ENCODE measurements at regions not wholly inside any gene's neighbourhood (a gene's known extent, or its start where the extent isn't known, plus 50 kb on each side); places are given as distances from the start of the nearest gene placed in this dataset.

GRCh38 chr1:220954321-220955075 lies 75.3 kb downstream of the HLX start:
- CTCF ChIA-PET: interaction anchor here (1.0 to 1.2 kb wide), 2 partner anchors 9 to 249 kb away, joined by 3 to 4 read pairs; no protein-coding TSS in a partner anchor
- TF ChIP-seq CTCF (IDR thresholded peaks at IDR 0.05; ENCODE audit: insufficient read depth, low read depth, low read length): no peak
- no peak for DNase-seq (ENCODE audit: low read depth)
- Histone ChIP-seq H3K36me3 (ENCODE audit: control insufficient read depth, insufficient read depth, low read length) (no peaks in the 10 kb centered on the region), H3K4me3 (ENCODE audit: low read depth, low read length) (no peak overlapping the region), H3K27me3 (ENCODE audit: control insufficient read depth, insufficient read depth, low read length) (no peaks in the 10 kb centered on the region)
- POLR2A ChIA-PET: no interaction called here

- no peak for DNase-seq (ENCODE audit: low read depth)
- H3K36me3 ChIP-seq (ENCODE audit: control insufficient read depth, insufficient read depth, low read length): no peaks in the 10 kb centered on the region
- ChIA-PET POLR2A (no interaction called here), CTCF (no interaction called here)
- no peak for TF ChIP-seq CTCF (IDR thresholded peaks at IDR 0.05; ENCODE audit: insufficient read depth, low read depth, low read length)
- H3K27me3 ChIP-seq (ENCODE audit: control insufficient read depth, insufficient read depth, low read length): no peaks in the 10 kb centered on the region
- no peak overlapping the region for H3K4me3 ChIP-seq (ENCODE audit: low read depth, low read length)
Observed at GRCh38 chr1:220955116-220955515, 75.9 kb downstream of the HLX start.

- ChIA-PET POLR2A (interaction anchor here (0.6 kb wide), 1 partner anchor 141 kb away, joined by 3 read pairs; no protein-coding TSS in a partner anchor), CTCF (interaction anchor here (0.7 kb wide), 1 partner anchor 92 kb away, joined by 4 read pairs; no protein-coding TSS in a partner anchor)
- H3K36me3 ChIP-seq (ENCODE audit: control insufficient read depth, insufficient read depth, low read length): no peaks in the 10 kb centered on the region
- TF ChIP-seq CTCF (IDR thresholded peaks at IDR 0.05; ENCODE audit: insufficient read depth, low read depth, low read length): no peak
- H3K27me3 ChIP-seq (ENCODE audit: control insufficient read depth, insufficient read depth, low read length): no peaks in the 10 kb centered on the region
- peak; percentile 74 for DNase-seq (ENCODE audit: low read depth)
- no peak overlapping the region for H3K4me3 ChIP-seq (ENCODE audit: low read depth, low read length)
Observed at GRCh38 chr1:220956501-220957232, 77.4 kb downstream of the HLX start.

GRCh38 chr1:220957233-220957605 lies 78.0 kb downstream of the HLX start:
- DNase-seq (ENCODE audit: low read depth): peak; percentile 98
- Histone ChIP-seq H3K4me3 (ENCODE audit: low read depth, low read length) (no peak overlapping the region), H3K27me3 (ENCODE audit: control insufficient read depth, insufficient read depth, low read length) (no peaks in the 10 kb centered on the region), H3K36me3 (ENCODE audit: control insufficient read depth, insufficient read depth, low read length) (no peaks in the 10 kb centered on the region)
- POLR2A ChIA-PET: interaction anchor here (0.6 kb wide), 1 partner anchor 141 kb away, joined by 3 read pairs; no protein-coding TSS in a partner anchor
- TF ChIP-seq CTCF (IDR thresholded peaks at IDR 0.05; ENCODE audit: insufficient read depth, low read depth, low read length): no peak
- CTCF ChIA-PET: interaction anchor here (0.7 kb wide), 1 partner anchor 91 kb away, joined by 4 read pairs; no protein-coding TSS in a partner anchor

GRCh38 chr1:220958234-220958633 lies 79.0 kb downstream of the HLX start:
- ChIA-PET POLR2A (no interaction called here), CTCF (interaction anchor here (0.9 kb wide), 1 partner anchor 33 kb away, joined by 3 read pairs; no protein-coding TSS in a partner anchor)
- Histone ChIP-seq H3K36me3 (ENCODE audit: control insufficient read depth, insufficient read depth, low read length) (no peaks in the 10 kb centered on the region), H3K4me3 (ENCODE audit: low read depth, low read length) (no peak overlapping the region), H3K27me3 (ENCODE audit: control insufficient read depth, insufficient read depth, low read length) (no peaks in the 10 kb centered on the region)
- no peak for DNase-seq (ENCODE audit: low read depth)
- TF ChIP-seq CTCF (IDR thresholded peaks at IDR 0.05; ENCODE audit: insufficient read depth, low read depth, low read length): no peak

All from BJ (cell line).